ENCODE measurements at regions not wholly inside any gene's neighbourhood (a gene's known extent, or its start where the extent isn't known, plus 50 kb on each side); places are given as distances from the start of the nearest gene placed in this dataset.

- DNase-seq: no peak
Measured at GRCh38 chr5:93158841-93159240, 422.2 kb downstream of the NR2F1-AS1 start.

GRCh38 chr5:93156566-93156965 lies 424.5 kb downstream of the NR2F1-AS1 start:
- no peak for DNase-seq

GRCh38 chr5:93154535-93154934 lies 426.5 kb downstream of the NR2F1-AS1 start:
- DNase-seq: no peak

- no peak for DNase-seq
Measured at GRCh38 chr5:93153461-93153860, 427.6 kb downstream of the NR2F1-AS1 start.

- no peak for DNase-seq
Measured at GRCh38 chr5:93151896-93152295, 429.1 kb downstream of the NR2F1-AS1 start.

- no peak for DNase-seq
Measured at GRCh38 chr5:93151121-93151520, 429.9 kb downstream of the NR2F1-AS1 start.

GRCh38 chr5:93150311-93151012 lies 430.6 kb downstream of the NR2F1-AS1 start:
- no peak for DNase-seq

- no peak for DNase-seq
Measured at GRCh38 chr5:93145767-93146166, 435.3 kb downstream of the NR2F1-AS1 start.

- DNase-seq: no peak
Measured at GRCh38 chr5:93145019-93145418, 436.0 kb downstream of the NR2F1-AS1 start.

- DNase-seq: no peak
Measured at GRCh38 chr5:93141969-93142368, 439.1 kb downstream of the NR2F1-AS1 start.

GRCh38 chr5:93130624-93131490 lies 450.2 kb downstream of the NR2F1-AS1 start:
- no peak for DNase-seq

GRCh38 chr5:93126634-93127033 lies 454.4 kb downstream of the NR2F1-AS1 start:
- no peak for DNase-seq

- DNase-seq: no peak
Measured at GRCh38 chr5:93123127-93123526, 457.9 kb downstream of the NR2F1-AS1 start.

GRCh38 chr5:93122446-93122845 lies 458.6 kb downstream of the NR2F1-AS1 start:
- DNase-seq: no peak

GRCh38 chr5:93120771-93121170 lies 460.2 kb downstream of the NR2F1-AS1 start:
- DNase-seq: no peak

- no peak for DNase-seq
Measured at GRCh38 chr5:93120051-93120450, 461.0 kb downstream of the NR2F1-AS1 start.

GRCh38 chr5:93117751-93118531 lies 463.1 kb downstream of the NR2F1-AS1 start:
- DNase-seq: no peak

GRCh38 chr5:93107805-93108520 lies 473.1 kb downstream of the NR2F1-AS1 start:
- DNase-seq: no peak

- no peak for DNase-seq
Measured at GRCh38 chr5:93107141-93107540, 473.9 kb downstream of the NR2F1-AS1 start.

- DNase-seq: no peak
Measured at GRCh38 chr5:93101661-93102060, 479.4 kb downstream of the NR2F1-AS1 start.

GRCh38 chr5:93100976-93101375 lies 480.0 kb downstream of the NR2F1-AS1 start:
- DNase-seq: no peak

GRCh38 chr5:93100428-93100827 lies 480.6 kb downstream of the NR2F1-AS1 start:
- DNase-seq: no peak

- no peak for DNase-seq
Measured at GRCh38 chr5:93099902-93100347, 481.1 kb downstream of the NR2F1-AS1 start.
